Transverse colon (tissue), 4 donors: ENCODE measurements at regions not wholly inside any gene's neighbourhood (a gene's known extent, or its start where the extent isn't known, plus 50 kb on each side); places are given as distances from the start of the nearest gene placed in this dataset.

Source experiments
- CTCF ChIP-seq, 5 experiments: fragments of 200-600 bp in 3 of 5; fragments of 450-650 bp in 2 of 5; sonication (generic) in 3 of 5; IDR thresholded peaks; 1 replicate in 2 of 5; 2 replicates in 3 of 5; pipeline ENCODE4 v1.5.1; 2016 to 2017; ENCODE audit warnings: antibody characterized with exemption in 5 of 5, inconsistent platforms in 3 of 5, mild to moderate bottlenecking in 2 of 5, moderate library complexity in 1 of 5
- EP300 ChIP-seq: sonication (generic); formaldehyde crosslinking; IDR thresholded peaks from one replicate; pipeline ENCODE4 v1.6.1; 2017; ENCODE audit warnings: antibody characterized with exemption, low read depth
- POLR2A ChIP-seq: fragments of 450-650 bp; IDR thresholded peaks from one replicate; pipeline ENCODE4 v1.6.1; 2016; ENCODE audit warnings: antibody characterized with exemption, mild to moderate bottlenecking, moderate library complexity
- POLR2AphosphoS5 ChIP-seq, 3 donors: sonication (generic); formaldehyde crosslinking; IDR thresholded peaks; one replicate each; pipeline ENCODE4 v1.6.1; 2016; ENCODE audit warnings: antibody characterized with exemption in 3 of 3

GRCh38 chr2:158004126-158004764 is 97.4 kb upstream of the UPP2 start:
- TF ChIP-seq CTCF (IDR thresholded peaks at IDR 0.05) (no peak), POLR2AphosphoS5 (IDR thresholded peaks at IDR 0.05) (no peak), POLR2A (no peak), EP300 (no peak)
